ENCODE measurements at regions not wholly inside any gene's neighbourhood (a gene's known extent, or its start where the extent isn't known, plus 50 kb on each side); places are given as distances from the start of the nearest gene placed in this dataset.
A peak's percentile ranks its signal among the peaks of the same experiment; 100 is the strongest.

DNA sequence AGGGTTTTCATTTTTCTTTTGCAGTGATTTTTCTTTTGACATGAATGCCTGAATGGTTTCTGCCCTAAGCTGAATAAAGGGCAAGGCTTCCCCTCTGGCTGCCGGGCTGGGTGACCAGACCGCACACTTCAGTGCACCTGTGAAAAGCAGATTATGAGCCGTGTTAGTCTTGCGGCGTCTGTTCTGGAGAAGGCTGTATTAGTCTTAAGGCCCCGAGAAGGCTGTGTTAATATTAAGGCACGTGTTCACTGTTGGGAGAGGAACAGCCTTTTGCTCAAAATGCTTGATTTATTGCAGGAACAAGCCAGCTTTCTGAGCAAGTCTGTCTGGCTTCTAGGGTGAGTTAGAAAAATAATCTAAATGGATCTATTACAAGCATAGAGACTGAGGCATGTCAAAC, 54.7 kb upstream of the DNAH14 start:
- ATAC-seq (no peak), DNase-seq (no peak)
- TF ChIP-seq, protein P1, sequence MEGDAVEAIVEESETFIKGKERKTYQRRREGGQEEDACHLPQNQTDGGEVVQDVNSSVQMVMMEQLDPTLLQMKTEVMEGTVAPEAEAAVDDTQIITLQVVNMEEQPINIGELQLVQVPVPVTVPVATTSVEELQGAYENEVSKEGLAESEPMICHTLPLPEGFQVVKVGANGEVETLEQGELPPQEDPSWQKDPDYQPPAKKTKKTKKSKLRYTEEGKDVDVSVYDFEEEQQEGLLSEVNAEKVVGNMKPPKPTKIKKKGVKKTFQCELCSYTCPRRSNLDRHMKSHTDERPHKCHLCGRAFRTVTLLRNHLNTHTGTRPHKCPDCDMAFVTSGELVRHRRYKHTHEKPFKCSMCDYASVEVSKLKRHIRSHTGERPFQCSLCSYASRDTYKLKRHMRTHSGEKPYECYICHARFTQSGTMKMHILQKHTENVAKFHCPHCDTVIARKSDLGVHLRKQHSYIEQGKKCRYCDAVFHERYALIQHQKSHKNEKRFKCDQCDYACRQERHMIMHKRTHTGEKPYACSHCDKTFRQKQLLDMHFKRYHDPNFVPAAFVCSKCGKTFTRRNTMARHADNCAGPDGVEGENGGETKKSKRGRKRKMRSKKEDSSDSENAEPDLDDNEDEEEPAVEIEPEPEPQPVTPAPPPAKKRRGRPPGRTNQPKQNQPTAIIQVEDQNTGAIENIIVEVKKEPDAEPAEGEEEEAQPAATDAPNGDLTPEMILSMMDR (IDR thresholded peaks at IDR 0.05), result no peak
- Histone ChIP-seq H3K9me3 (no peaks in the 10 kb centered on the region), H3K4me3 (no peak overlapping the region), H3K4me1 (peaks cover 4% of the 10 kb centered on the region), H3K27me3 (ENCODE audit: low read depth) (no peaks in the 10 kb centered on the region), H3K27ac (no peak overlapping the region), H3K36me3 (no peaks in the 10 kb centered on the region)
- intact Hi-C loops (cut with DNase I), result no loop called here

DNA sequence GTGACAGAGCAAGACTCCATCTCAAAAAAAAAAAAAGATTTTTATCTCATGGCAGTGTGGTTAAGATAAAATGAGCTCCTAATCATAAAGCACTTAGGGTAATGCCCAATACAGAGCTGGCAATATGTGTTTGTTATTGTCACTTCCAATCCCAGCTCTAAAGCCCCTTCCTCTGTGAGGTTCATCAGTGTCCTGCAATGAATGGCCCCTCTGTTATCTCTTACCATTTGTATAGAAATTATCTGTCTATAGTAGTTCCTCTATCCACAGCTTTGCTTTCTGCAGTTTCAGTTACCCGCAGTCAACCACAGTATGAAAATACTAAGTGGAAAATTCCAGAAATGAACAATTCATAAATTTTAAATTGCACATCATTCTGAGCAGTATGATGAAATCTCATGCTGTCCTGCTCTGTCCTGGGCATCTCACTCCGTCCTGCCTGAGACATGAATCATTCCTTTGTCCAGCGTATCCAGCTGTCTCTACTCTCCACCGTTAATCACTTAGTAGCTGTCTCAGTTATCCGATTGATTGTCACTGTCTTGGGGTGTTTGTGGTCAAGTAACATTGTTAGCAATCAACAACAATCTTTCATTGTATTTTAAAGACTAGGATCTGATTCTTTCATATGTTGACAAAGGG, 50.2 kb upstream of the DNAH14 start:
- H3K9me3 ChIP-seq, result no peaks in the 10 kb centered on the region
- DNase-seq, result no peak
- no peaks in the 10 kb centered on the region for H3K27me3 ChIP-seq (ENCODE audit: low read depth)
- peaks cover 7% of the 10 kb centered on the region for H3K4me1 ChIP-seq
- TF ChIP-seq, protein P1 (IDR thresholded peaks at IDR 0.05), result no peak
- H3K36me3 ChIP-seq, result no peaks in the 10 kb centered on the region
- H3K4me3 ChIP-seq, result no peak overlapping the region
- H3K27ac ChIP-seq, result no peak overlapping the region
- ATAC-seq, result peak in 1 of 2 donors; percentile 62
- intact Hi-C loops (cut with DNase I), result no loop called here
